H1 (cell line): ENCODE measurements at regions not wholly inside any gene's neighbourhood (a gene's known extent, or its start where the extent isn't known, plus 50 kb on each side); places are given as distances from the start of the nearest gene placed in this dataset.

ENCODE experiments used
- POLR2A ChIP-seq, 2 experiments: IDR thresholded peaks; 1 replicate in 1 of 2; 2 replicates in 1 of 2; pipeline ENCODE4 v1.6.1; 2011; ENCODE audit warnings: low read depth in 2 of 2, low read length in 2 of 2, mild to moderate bottlenecking in 2 of 2; ENCODE audit errors: control extremely low read depth in 1 of 2
- RXRA ChIP-seq: IDR thresholded peaks from 2 replicates; pipeline ENCODE4 v1.6.1; 2011; ENCODE audit warnings: low read depth, mild to moderate bottlenecking, low read length, moderate library complexity; ENCODE audit not compliant: insufficient read depth
- ZNF274 ChIP-seq: IDR thresholded peaks from 2 replicates; pipeline ENCODE4 v1.7.0; 2012; ENCODE audit warnings: low read length, borderline replicate concordance; ENCODE audit errors: extremely low read depth

DNA sequence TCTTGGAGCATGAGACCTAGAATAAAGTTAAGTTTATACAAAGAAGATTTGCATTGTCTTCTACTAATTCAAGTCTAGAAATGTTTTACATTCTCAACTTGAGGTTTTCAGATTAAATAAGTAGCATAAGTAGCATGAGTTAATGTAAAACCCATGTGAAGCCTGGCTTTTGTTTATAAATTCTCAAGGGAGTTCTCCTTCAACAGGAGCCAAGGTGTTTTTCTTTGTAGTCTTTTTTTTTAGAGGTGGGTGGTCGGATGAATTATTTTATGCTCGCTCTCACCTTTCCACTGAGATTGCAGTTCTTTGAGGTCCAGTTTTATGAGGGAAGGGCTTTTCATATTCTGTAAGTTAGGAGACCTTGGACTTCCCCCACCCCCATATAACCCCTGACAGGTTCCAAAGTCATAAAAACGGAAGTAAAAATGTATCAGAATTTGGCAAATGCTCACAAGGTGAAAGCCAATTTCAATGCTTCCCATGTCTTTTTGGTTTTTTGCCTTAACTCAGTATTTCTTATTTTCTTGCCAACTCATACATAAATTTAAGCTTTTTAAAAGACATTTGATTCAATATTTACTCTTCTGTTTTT is 244.3 kb upstream of the ASCC3 start (continued):
- TF ChIP-seq RXRA (no peak), ZNF274 (no peak), POLR2A (IDR thresholded peaks at IDR 0.05; ENCODE audit: control extremely low read depth in 1 of 2, low read depth in 2 of 2, low read length in 2 of 2) (no peak)
